ENCODE measurements at regions not wholly inside any gene's neighbourhood (a gene's known extent, or its start where the extent isn't known, plus 50 kb on each side); places are given as distances from the start of the nearest gene placed in this dataset.

DNA sequence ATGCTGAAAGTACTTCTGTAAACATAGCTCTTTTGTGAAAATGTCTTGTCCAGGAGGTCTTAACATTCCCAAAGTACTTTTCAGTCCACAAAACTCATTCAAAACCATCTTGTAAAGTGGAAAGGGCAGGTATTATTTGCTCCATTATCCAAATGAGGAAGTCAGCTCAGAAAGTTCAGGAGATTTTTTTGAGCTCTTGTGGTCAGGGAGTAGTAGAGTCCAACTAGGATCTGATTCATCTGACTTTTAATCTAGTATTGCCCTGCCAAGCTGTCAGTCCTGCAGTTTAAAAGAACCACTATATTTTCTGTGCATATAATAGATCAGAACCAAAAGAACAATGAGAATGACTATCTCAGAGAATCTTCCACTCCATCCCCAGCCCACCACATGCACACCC is 83.5 kb downstream of the FOXB1 start:
- no peaks in the 10 kb centered on the region for H3K27me3 ChIP-seq
- H3K4me1 ChIP-seq: no peaks in the 10 kb centered on the region
- no peaks in the 10 kb centered on the region for H3K79me2 ChIP-seq (ENCODE audit: low read depth)
- Mint-ChIP-seq H3K27me3 (ENCODE audit: insufficient read depth, low read depth) (peaks cover 3% of the 10 kb centered on the region), H3K36me3 (peaks cover 6% of the 10 kb centered on the region), H3K27ac (peak overlapping the region; percentile 30), H3K4me3 (no peak overlapping the region), H3K9me3 (peaks cover 2% of the 10 kb centered on the region), H3K4me1 (peaks cover 18% of the 10 kb centered on the region)
- TF ChIP-seq EZH2 (IDR thresholded peaks at IDR 0.05) (no peak), EZH2phosphoT487 (IDR thresholded peaks at IDR 0.05) (no peak)
- TF ChIP-seq, protein P1, sequence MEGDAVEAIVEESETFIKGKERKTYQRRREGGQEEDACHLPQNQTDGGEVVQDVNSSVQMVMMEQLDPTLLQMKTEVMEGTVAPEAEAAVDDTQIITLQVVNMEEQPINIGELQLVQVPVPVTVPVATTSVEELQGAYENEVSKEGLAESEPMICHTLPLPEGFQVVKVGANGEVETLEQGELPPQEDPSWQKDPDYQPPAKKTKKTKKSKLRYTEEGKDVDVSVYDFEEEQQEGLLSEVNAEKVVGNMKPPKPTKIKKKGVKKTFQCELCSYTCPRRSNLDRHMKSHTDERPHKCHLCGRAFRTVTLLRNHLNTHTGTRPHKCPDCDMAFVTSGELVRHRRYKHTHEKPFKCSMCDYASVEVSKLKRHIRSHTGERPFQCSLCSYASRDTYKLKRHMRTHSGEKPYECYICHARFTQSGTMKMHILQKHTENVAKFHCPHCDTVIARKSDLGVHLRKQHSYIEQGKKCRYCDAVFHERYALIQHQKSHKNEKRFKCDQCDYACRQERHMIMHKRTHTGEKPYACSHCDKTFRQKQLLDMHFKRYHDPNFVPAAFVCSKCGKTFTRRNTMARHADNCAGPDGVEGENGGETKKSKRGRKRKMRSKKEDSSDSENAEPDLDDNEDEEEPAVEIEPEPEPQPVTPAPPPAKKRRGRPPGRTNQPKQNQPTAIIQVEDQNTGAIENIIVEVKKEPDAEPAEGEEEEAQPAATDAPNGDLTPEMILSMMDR (IDR thresholded peaks at IDR 0.05): no peak
- no peak overlapping the region for H2AFZ ChIP-seq (replicated peaks)
- no peak overlapping the region for H3K27ac ChIP-seq
- no peak for DNase-seq (ENCODE audit: low spot score)
- no peaks in the 10 kb centered on the region for H3K9me3 ChIP-seq (ENCODE audit: low read depth)
- H3K4me3 ChIP-seq: no peak overlapping the region
- H4K20me1 ChIP-seq (ENCODE audit: low read depth): no peaks in the 10 kb centered on the region
- no peaks in the 10 kb centered on the region for H3K36me3 ChIP-seq
- no peak overlapping the region for H3K4me2 ChIP-seq
- H3K9ac ChIP-seq: no peak overlapping the region
- no peaks in the 10 kb centered on the region for H3F3A ChIP-seq (ENCODE audit: low read depth)

DNA sequence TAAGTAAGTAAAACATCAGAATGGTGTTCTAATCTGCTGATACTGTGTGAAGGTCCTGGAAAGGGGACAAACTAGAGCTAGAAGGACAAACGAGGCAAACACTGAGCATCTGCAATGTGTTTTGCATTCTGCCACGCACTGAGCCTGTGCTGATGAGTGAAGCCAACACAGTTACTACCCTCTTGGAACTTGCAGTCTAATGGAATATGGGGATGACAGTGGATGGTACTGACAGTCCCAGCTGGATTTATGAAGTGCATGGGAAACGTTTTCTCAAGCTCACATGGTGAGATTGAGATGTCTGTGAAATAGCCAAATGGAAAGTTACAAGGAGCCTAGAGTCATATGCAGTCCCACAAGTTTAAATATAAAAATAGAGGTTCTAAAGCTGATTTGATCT is 86.6 kb downstream of the FOXB1 start:
- H3K79me2 ChIP-seq (ENCODE audit: low read depth): no peaks in the 10 kb centered on the region
- H3K36me3 ChIP-seq: no peaks in the 10 kb centered on the region
- peaks cover 18% of the 10 kb centered on the region for H3K4me1 Mint-ChIP-seq
- no peak overlapping the region for H3K27ac ChIP-seq
- H2AFZ ChIP-seq (replicated peaks): no peak overlapping the region
- H3K27me3 Mint-ChIP-seq (ENCODE audit: insufficient read depth, low read depth): peaks cover 3% of the 10 kb centered on the region
- H3K9me3 Mint-ChIP-seq: peaks cover 4% of the 10 kb centered on the region
- no peak for DNase-seq (ENCODE audit: low spot score)
- H3K9me3 ChIP-seq (ENCODE audit: low read depth): no peaks in the 10 kb centered on the region
- H3K36me3 Mint-ChIP-seq: peaks cover 6% of the 10 kb centered on the region
- H3K4me2 ChIP-seq: no peak overlapping the region
- no peak overlapping the region for H3K4me3 Mint-ChIP-seq
- H3K4me1 ChIP-seq: peaks cover 4% of the 10 kb centered on the region
- TF ChIP-seq EZH2 (IDR thresholded peaks at IDR 0.05) (no peak), EZH2phosphoT487 (IDR thresholded peaks at IDR 0.05) (no peak)
- TF ChIP-seq, protein P1 (IDR thresholded peaks at IDR 0.05): no peak
- H4K20me1 ChIP-seq (ENCODE audit: low read depth): no peaks in the 10 kb centered on the region
- H3K9ac ChIP-seq: no peak overlapping the region
- no peaks in the 10 kb centered on the region for H3K27me3 ChIP-seq
- H3F3A ChIP-seq (ENCODE audit: low read depth): no peaks in the 10 kb centered on the region
- no peak overlapping the region for H3K4me3 ChIP-seq
- peak overlapping the region; percentile 43 for H3K27ac Mint-ChIP-seq

DNA sequence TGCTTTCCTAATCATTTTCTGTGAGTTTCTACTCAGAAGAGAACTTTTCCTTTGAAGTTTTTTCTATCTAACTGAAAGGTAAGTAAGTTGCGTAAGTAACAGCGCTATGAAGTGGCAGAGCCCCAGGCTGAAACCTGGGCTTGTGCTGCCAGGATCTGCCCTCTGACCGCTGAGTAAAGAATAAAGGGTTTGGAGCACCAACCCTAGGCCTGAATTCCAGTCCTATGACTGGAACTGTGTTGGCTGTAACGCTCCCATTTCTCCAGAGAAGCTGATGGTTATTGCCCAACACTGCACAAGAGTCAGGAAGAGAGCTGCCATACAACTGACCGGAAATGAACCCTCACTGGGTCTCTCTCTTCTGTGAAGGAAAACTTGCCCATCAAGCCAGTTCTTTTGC is 87.0 kb downstream of the FOXB1 start:
- no peaks in the 10 kb centered on the region for H4K20me1 ChIP-seq (ENCODE audit: low read depth)

More for the DNA sequence above, 87.0 kb downstream of the FOXB1 start:
- Mint-ChIP-seq H3K4me3 (no peak overlapping the region), H3K27ac (no peak overlapping the region), H3K4me1 (peaks cover 18% of the 10 kb centered on the region), H3K36me3 (peaks cover 6% of the 10 kb centered on the region), H3K27me3 (ENCODE audit: insufficient read depth, low read depth) (peaks cover 2% of the 10 kb centered on the region), H3K9me3 (peaks cover 4% of the 10 kb centered on the region)
- no peak overlapping the region for H3K4me3 ChIP-seq
- H3F3A ChIP-seq (ENCODE audit: low read depth): no peaks in the 10 kb centered on the region
- H3K27ac ChIP-seq: no peak overlapping the region
- no peak overlapping the region for H3K9ac ChIP-seq
- no peaks in the 10 kb centered on the region for H3K9me3 ChIP-seq (ENCODE audit: low read depth)
- no peaks in the 10 kb centered on the region for H3K27me3 ChIP-seq
- H3K79me2 ChIP-seq (ENCODE audit: low read depth): no peaks in the 10 kb centered on the region
- no peak overlapping the region for H2AFZ ChIP-seq (replicated peaks)
- H3K36me3 ChIP-seq: no peaks in the 10 kb centered on the region
- no peak overlapping the region for H3K4me2 ChIP-seq
- TF ChIP-seq EZH2 (IDR thresholded peaks at IDR 0.05): no peak
- TF ChIP-seq EZH2phosphoT487 (IDR thresholded peaks at IDR 0.05): no peak
- TF ChIP-seq, protein P1 (IDR thresholded peaks at IDR 0.05): no peak
- peaks cover 4% of the 10 kb centered on the region for H3K4me1 ChIP-seq
- DNase-seq (ENCODE audit: low spot score): no peak

Data from neural progenitor cell (in vitro differentiated cells).